Right atrium auricular region (tissue), 2 donors: ENCODE measurements at regions not wholly inside any gene's neighbourhood (a gene's known extent, or its start where the extent isn't known, plus 50 kb on each side); places are given as distances from the start of the nearest gene placed in this dataset.

Experiments
- DNase-seq: peaks from one replicate; pipeline ENCODE4 v3.0.0-alpha.2; 2019; ENCODE audit warnings: low spot score
- H3K27ac ChIP-seq, 2 donors: fragments of 200-600 bp; sonication (generic); 1 replicate in 1 of 2; 2 replicates in 1 of 2; pipeline ENCODE4 v1.5.1; 2016 to 2019
- H3K27me3 ChIP-seq, 2 donors: fragments of 200-600 bp; sonication (generic); one replicate each; pipeline versions ENCODE4 v1.5.1 to v1.6.0; 2017 to 2019
- H3K36me3 ChIP-seq: fragments of 200-600 bp; sonication (generic); one replicate; pipeline ENCODE4 v1.5.1; 2016
- H3K4me1 ChIP-seq, 2 donors: fragments of 200-600 bp; sonication (generic); one replicate each; pipeline versions ENCODE4 v1.5.1 to v1.6.0; 2017 to 2019
- H3K4me3 ChIP-seq, 2 donors: fragments of 200-600 bp; sonication (generic); 1 replicate in 1 of 2; 2 replicates in 1 of 2; pipeline ENCODE4 v1.5.1; 2017 to 2019; ENCODE audit warnings: mild to moderate bottlenecking in 1 of 2, moderate library complexity in 1 of 2
- H3K9me3 ChIP-seq, 2 donors: fragments of 200-600 bp; sonication (generic); one replicate each; pipeline ENCODE4 v1.5.1; 2019
- CTCF ChIP-seq, 2 donors: fragments of 200-600 bp; sonication (generic); IDR thresholded peaks; one replicate each; pipeline ENCODE4 v1.5.1; 2019; ENCODE audit warnings: antibody characterized with exemption in 2 of 2

- Histone ChIP-seq H3K9me3 (no peaks in the 10 kb centered on the region), H3K27ac (no peak overlapping the region), H3K4me1 (no peaks in the 10 kb centered on the region), H3K27me3 (no peaks in the 10 kb centered on the region), H3K4me3 (no peak overlapping the region), H3K36me3 (no peaks in the 10 kb centered on the region)
- no peak for TF ChIP-seq CTCF (IDR thresholded peaks at IDR 0.05)
- no peak for DNase-seq
Observed at GRCh38 chr17:12429116-12429515, 236.6 kb upstream of the MYOCD start.

GRCh38 chr17:12431188-12431587 lies 234.5 kb upstream of the MYOCD start:
- no peaks in the 10 kb centered on the region for H3K27me3 ChIP-seq
- H3K4me3 ChIP-seq = no peak overlapping the region
- no peaks in the 10 kb centered on the region for H3K36me3 ChIP-seq
- DNase-seq = no peak
- no peaks in the 10 kb centered on the region for H3K9me3 ChIP-seq
- H3K27ac ChIP-seq = no peak overlapping the region
- no peak for TF ChIP-seq CTCF (IDR thresholded peaks at IDR 0.05)
- no peaks in the 10 kb centered on the region for H3K4me1 ChIP-seq

- H3K4me1 ChIP-seq = no peaks in the 10 kb centered on the region
- no peak for DNase-seq
- no peak for TF ChIP-seq CTCF (IDR thresholded peaks at IDR 0.05)
- H3K4me3 ChIP-seq = no peak overlapping the region
- H3K9me3 ChIP-seq = peaks cover 0 to 3% of the 10 kb centered on the region in 2 donors
- no peak overlapping the region for H3K27ac ChIP-seq
- H3K27me3 ChIP-seq = no peaks in the 10 kb centered on the region
- H3K36me3 ChIP-seq = no peaks in the 10 kb centered on the region
Observed at GRCh38 chr17:12438212-12438611, 227.5 kb upstream of the MYOCD start.

- H3K27ac ChIP-seq = no peak overlapping the region
- peaks cover 0 to 3% of the 10 kb centered on the region in 2 donors for H3K9me3 ChIP-seq
- no peaks in the 10 kb centered on the region for H3K36me3 ChIP-seq
- H3K27me3 ChIP-seq = no peaks in the 10 kb centered on the region
- no peak overlapping the region for H3K4me3 ChIP-seq
- no peaks in the 10 kb centered on the region for H3K4me1 ChIP-seq
- no peak for DNase-seq
- no peak for TF ChIP-seq CTCF (IDR thresholded peaks at IDR 0.05)
Observed at GRCh38 chr17:12438813-12439586, 226.7 kb upstream of the MYOCD start.

- H3K9me3 ChIP-seq = peaks cover 0 to 10% of the 10 kb centered on the region in 2 donors
- H3K27ac ChIP-seq = no peak overlapping the region
- H3K4me3 ChIP-seq = no peak overlapping the region
- no peak for DNase-seq
- H3K27me3 ChIP-seq = no peaks in the 10 kb centered on the region
- no peak for TF ChIP-seq CTCF (IDR thresholded peaks at IDR 0.05)
- H3K4me1 ChIP-seq = no peaks in the 10 kb centered on the region
- no peaks in the 10 kb centered on the region for H3K36me3 ChIP-seq
Observed at GRCh38 chr17:12445331-12445730, 220.4 kb upstream of the MYOCD start.

GRCh38 chr17:12457493-12457892 lies 208.2 kb upstream of the MYOCD start:
- Histone ChIP-seq H3K9me3 (peaks cover 4 to 11% of the 10 kb centered on the region in 2 donors), H3K4me1 (no peaks in the 10 kb centered on the region), H3K27ac (no peak overlapping the region), H3K27me3 (no peaks in the 10 kb centered on the region), H3K36me3 (no peaks in the 10 kb centered on the region), H3K4me3 (no peak overlapping the region)
- TF ChIP-seq CTCF (IDR thresholded peaks at IDR 0.05) = no peak
- DNase-seq = no peak
